Keratinocyte (primary cell): ENCODE measurements at regions not wholly inside any gene's neighbourhood (a gene's known extent, or its start where the extent isn't known, plus 50 kb on each side); places are given as distances from the start of the nearest gene placed in this dataset.

Experiments
- DNase-seq: peaks from one replicate; pipeline ENCODE4 v3.0.0-alpha.2; 2011; ENCODE audit warnings: low read depth, missing footprints, low spot score
- FAIRE-seq: peaks from 2 replicates; lab custom pipeline; 2011; peaks lifted over from hg19 to GRCh38; lab: Jason Lieb, UNC
- H2AFZ ChIP-seq: 2 replicates; pipeline ENCODE4 v1.6.0; 2012; ENCODE audit warnings: low read length, control low read depth, inconsistent platforms; ENCODE audit not compliant: control insufficient read depth
- H3K27ac ChIP-seq: 2 replicates; pipeline ENCODE4 v1.5.1; 2011; ENCODE audit warnings: low read length; ENCODE audit not compliant: control insufficient read depth, insufficient read depth
- H3K27me3 ChIP-seq: 3 replicates; pipeline ENCODE4 v1.6.0; 2011; ENCODE audit warnings: low read length; ENCODE audit not compliant: control insufficient read depth, insufficient read depth; ENCODE audit errors: extremely low read depth
- H3K36me3 ChIP-seq, 2 experiments: 2 replicates in 1 of 2; 3 replicates in 1 of 2; pipeline ENCODE4 v1.5.1; 2011; ENCODE audit warnings: low read length in 2 of 2, mild to moderate bottlenecking in 1 of 2; ENCODE audit not compliant: control insufficient read depth in 2 of 2, insufficient read depth in 2 of 2; ENCODE audit errors: extremely low read depth in 1 of 2
- H3K4me1 ChIP-seq: 3 replicates; pipeline ENCODE4 v1.5.1; 2011; ENCODE audit warnings: low read length; ENCODE audit not compliant: control insufficient read depth, insufficient read depth; ENCODE audit errors: extremely low read depth
- H3K4me2 ChIP-seq: 3 replicates; pipeline ENCODE4 v1.6.0; 2011; ENCODE audit warnings: low read depth, low read length; ENCODE audit not compliant: control insufficient read depth, insufficient read depth; ENCODE audit errors: extremely low read depth
- H3K4me3 ChIP-seq, 3 experiments: fragments of 200-600 bp in 1 of 3; sonication (generic) in 1 of 3; 2 replicates in 2 of 3; 3 replicates in 1 of 3; pipeline ENCODE4 v1.5.1; 2011 to 2016; ENCODE audit warnings: low read length in 3 of 3, mild to moderate bottlenecking in 3 of 3, control low read depth in 2 of 3, inconsistent platforms in 1 of 3, low read depth in 1 of 3, mixed read lengths in 1 of 3, mixed run types in 1 of 3, moderate library complexity in 1 of 3; ENCODE audit not compliant: control insufficient read depth in 2 of 3, insufficient read depth in 2 of 3; ENCODE audit errors: extremely low read depth in 1 of 3
- H3K79me2 ChIP-seq: 2 replicates; pipeline ENCODE4 v1.6.0; 2012; ENCODE audit warnings: low read length; ENCODE audit not compliant: control insufficient read depth, insufficient read depth
- H3K9ac ChIP-seq: 3 replicates; pipeline ENCODE4 v1.6.0; 2011; ENCODE audit warnings: low read length; ENCODE audit not compliant: control insufficient read depth, insufficient read depth; ENCODE audit errors: extremely low read depth
- H3K9me1 ChIP-seq: 3 replicates; pipeline ENCODE4 v1.6.0; 2011; ENCODE audit warnings: low read length; ENCODE audit not compliant: control insufficient read depth, insufficient read depth; ENCODE audit errors: extremely low read depth
- H3K9me3 ChIP-seq: 2 replicates; pipeline ENCODE4 v1.5.1; 2012; ENCODE audit warnings: low read depth, low read length; ENCODE audit not compliant: control insufficient read depth
- H4K20me1 ChIP-seq: 3 replicates; pipeline ENCODE4 v1.6.0; 2011; ENCODE audit warnings: low read length; ENCODE audit not compliant: control insufficient read depth, insufficient read depth; ENCODE audit errors: extremely low read depth
- CTCF ChIP-seq, 3 experiments: IDR thresholded peaks in 1 of 3; conservative IDR thresholded peaks in 1 of 3; optimal IDR thresholded peaks in 1 of 3; 2 replicates in 2 of 3; 3 replicates in 1 of 3; pipeline versions ENCODE3 to v1.5.1; 2011; ENCODE audit warnings: low read length in 3 of 3, mild to moderate bottlenecking in 3 of 3, moderate library complexity in 2 of 3, control low read depth in 1 of 3, inconsistent platforms in 1 of 3; ENCODE audit not compliant: insufficient read depth in 2 of 3; ENCODE audit errors: extremely low read depth in 1 of 3
- EZH2 ChIP-seq: IDR thresholded peaks from one replicate; pipeline ENCODE4 v1.6.1; 2012; ENCODE audit warnings: inconsistent platforms, mild to moderate bottlenecking, low read length, moderate library complexity
- dilution Hi-C: fragments of 300-500 bp; cut with MboI; formaldehyde crosslinking; loops from one replicate; pipeline ENCODE4 v1.7.0; 2020; ENCODE audit warnings: low sequenced_read_pairs; ENCODE audit not compliant: extremely low pct_ligation_motif_present

GRCh38 chr2:10968176-10968575, 56.4 kb downstream of the KCNF1 start:
- H2AFZ ChIP-seq: no peak overlapping the region
- no peak overlapping the region for H3K27ac ChIP-seq
- H3K4me3 ChIP-seq: no peak overlapping the region
- no peak overlapping the region for H3K4me2 ChIP-seq
- TF ChIP-seq CTCF (optimal IDR thresholded peaks at IDR 0.05 in 1 of 3, IDR thresholded peaks at IDR 0.05 in 1 of 3, conservative IDR thresholded peaks at IDR 0.05 in 1 of 3; ENCODE audit: extremely low read depth in 1 of 3, insufficient read depth in 2 of 3, low read length in 3 of 3) (no peak), EZH2 (no peak)
- no peaks in the 10 kb centered on the region for H3K4me1 ChIP-seq
- dilution Hi-C loops: no loop called here
- H3K79me2 ChIP-seq: no peaks in the 10 kb centered on the region
- peaks cover 24% of the 10 kb centered on the region for H3K27me3 ChIP-seq
- H4K20me1 ChIP-seq: no peaks in the 10 kb centered on the region
- H3K36me3 ChIP-seq: no peaks in the 10 kb centered on the region
- H3K9ac ChIP-seq: no peak overlapping the region
- DNase-seq (no peak), FAIRE-seq (no peak)
- no peaks in the 10 kb centered on the region for H3K9me1 ChIP-seq
- H3K9me3 ChIP-seq: no peaks in the 10 kb centered on the region

DNA sequence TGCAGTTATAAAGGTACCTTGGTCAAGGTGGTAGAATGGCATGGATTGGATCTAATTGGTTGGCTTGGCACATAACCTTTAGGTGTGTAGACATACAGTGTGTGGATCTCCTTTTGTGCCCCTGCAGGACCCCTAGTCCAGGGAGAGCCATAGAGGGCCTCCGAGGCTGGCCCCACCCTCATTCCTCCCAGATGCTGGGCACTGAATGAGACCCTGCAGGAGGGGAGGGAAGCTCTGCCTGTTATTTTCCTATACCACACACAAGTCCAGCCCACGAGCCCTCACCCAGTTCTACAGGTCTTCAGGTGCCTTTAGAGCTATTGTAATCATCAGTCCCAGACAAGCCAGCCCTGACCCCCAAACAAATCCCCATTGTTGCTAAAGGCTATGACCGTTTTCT, 58.9 kb downstream of the KCNF1 start:
- H3K4me1 ChIP-seq: no peaks in the 10 kb centered on the region
- no peaks in the 10 kb centered on the region for H4K20me1 ChIP-seq
- H3K27me3 ChIP-seq: peaks cover 18% of the 10 kb centered on the region
- H3K9ac ChIP-seq: no peak overlapping the region
- no peaks in the 10 kb centered on the region for H3K79me2 ChIP-seq
- H3K9me1 ChIP-seq: no peaks in the 10 kb centered on the region
- no peak overlapping the region for H3K4me3 ChIP-seq
- DNase-seq: no peak
- no peak overlapping the region for H2AFZ ChIP-seq
- dilution Hi-C loops: no loop called here
- H3K4me2 ChIP-seq: no peak overlapping the region
- H3K9me3 ChIP-seq: no peaks in the 10 kb centered on the region
- no peak overlapping the region for H3K27ac ChIP-seq
- no peaks in the 10 kb centered on the region for H3K36me3 ChIP-seq
- no peak for FAIRE-seq
- no peak for TF ChIP-seq EZH2
- no peak for TF ChIP-seq CTCF (optimal IDR thresholded peaks at IDR 0.05 in 1 of 3, IDR thresholded peaks at IDR 0.05 in 1 of 3, conservative IDR thresholded peaks at IDR 0.05 in 1 of 3; ENCODE audit: extremely low read depth in 1 of 3, insufficient read depth in 2 of 3, low read length in 3 of 3)
